Islet precursor cell (in vitro differentiated cells): ENCODE measurements at regions not wholly inside any gene's neighbourhood (a gene's known extent, or its start where the extent isn't known, plus 50 kb on each side); places are given as distances from the start of the nearest gene placed in this dataset.
"Not testable (repeated sequence)": the region's sequence is repeated elsewhere in the genome, so short reads cannot be mapped to it uniquely, and the experiment has no call there.

Source experiments
- DNase-seq: peaks from one replicate; pipeline ENCODE4 v3.0.0-alpha.2; 2018

DNA sequence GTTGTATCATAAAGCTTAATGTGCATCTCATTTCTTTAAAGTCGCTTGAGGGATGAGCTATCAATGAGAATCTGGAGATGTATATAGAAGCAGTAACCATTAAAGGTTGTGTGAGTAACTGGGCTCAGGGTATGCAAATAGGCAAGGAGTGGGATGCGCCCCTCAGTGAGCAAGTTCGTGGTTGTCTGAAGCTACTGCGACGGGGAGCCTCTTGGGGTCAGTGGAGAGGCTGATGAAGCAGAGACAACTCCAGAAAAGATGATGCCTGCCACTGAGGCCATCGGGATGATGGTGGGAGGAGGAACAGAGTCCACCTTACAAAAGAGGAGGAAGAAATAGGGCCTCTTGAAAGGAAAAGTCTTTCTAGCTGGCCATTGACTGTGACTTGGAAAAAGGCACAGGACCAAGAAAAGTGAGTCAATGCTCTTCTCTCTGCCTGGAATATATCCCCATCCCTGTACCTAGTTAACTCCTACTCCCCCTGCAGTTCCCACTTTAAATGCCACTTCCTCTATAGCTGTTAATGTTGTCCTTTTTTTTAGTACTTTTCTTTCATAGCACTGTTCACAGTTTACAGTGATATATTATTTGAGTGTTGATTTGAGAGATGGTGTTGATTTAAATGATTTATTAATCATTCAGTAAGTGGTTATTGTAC, 51.4 kb upstream of the LSM6 start:
- no peak for DNase-seq

DNA sequence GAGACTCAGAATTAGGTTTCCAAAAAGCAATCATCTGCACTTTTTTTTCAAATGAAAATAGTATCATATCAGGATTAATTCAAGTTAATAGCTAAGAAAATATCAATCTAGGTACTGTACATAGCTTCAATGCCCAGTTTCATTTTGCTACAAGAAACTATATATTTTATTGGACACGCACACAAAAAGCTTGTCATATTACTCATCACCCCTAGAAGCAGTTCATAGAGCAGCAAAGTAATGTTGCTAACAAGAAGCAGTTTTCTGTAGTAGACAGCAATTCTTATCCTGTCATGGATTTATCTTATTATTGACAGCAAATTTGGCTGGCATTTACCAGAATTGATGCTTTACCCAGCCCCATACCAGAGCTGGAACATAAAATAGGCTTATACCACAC, 52.3 kb upstream of the LSM6 start:
- DNase-seq = no peak

DNA sequence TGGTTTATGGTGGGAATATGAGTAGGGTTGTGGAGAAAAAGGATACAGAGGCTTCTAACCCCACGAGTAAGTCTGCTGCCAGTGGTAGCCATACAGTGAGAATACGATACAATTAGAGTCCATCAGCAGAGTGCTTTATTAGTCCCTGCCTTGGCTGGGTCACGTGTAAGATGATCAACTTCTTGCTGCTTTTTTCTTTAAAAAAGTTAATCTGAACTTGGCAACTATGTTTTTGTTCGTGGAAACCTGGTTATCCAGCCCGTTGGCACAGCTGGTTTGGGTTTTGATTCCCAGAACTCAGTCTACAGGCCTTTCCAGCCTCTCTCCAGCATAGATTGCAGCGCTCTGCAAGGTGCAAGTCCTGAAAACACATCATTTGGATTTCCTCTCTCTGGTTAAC, 53.1 kb upstream of the LSM6 start:
- DNase-seq = no peak

DNA sequence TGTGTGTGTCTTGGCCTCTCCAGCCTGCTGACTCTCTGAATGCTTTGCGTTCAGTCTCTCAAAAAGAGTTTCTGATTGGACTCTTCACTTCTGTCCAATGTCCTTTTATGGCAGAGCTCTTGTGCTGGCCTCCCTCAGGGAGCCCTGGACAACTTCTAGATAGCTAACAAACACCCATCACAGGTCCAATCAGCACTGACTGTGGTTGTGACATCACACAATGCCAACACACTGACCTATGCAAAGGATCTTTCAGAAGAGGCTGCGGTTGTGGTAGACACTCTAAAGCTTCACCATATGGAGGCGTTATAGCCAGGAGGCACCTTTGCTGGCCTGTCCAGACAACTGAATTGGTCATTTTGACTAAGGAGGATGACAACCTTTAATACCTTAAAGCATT, 53.8 kb upstream of the LSM6 start:
- DNase-seq = no peak

DNA sequence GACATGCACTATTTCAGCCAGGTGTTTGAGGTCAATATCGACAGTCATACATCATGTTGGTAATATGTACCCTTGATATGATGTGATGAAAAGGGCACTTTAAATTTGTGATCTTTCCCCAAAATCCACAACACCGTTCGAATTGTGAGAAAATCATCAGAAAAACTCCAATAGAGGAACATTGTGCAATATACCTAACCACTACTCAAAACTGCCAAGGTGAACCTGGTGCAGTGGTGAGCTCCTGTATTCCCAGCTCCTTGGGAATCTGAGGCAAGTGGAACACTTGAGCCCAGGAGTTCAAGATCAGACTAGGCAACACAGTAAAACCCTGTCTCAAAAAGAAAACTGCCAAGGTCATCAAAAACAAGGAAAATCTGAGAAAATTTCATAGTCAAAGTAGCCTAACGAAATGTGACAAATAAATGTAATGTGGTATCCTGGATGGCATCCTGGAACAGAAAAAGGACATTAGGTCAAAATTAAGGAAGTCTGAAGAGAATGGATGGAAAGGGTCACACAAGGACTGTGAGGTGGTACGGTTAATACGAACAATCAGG, 55.6 kb upstream of the LSM6 start:
- no peak for DNase-seq

DNA sequence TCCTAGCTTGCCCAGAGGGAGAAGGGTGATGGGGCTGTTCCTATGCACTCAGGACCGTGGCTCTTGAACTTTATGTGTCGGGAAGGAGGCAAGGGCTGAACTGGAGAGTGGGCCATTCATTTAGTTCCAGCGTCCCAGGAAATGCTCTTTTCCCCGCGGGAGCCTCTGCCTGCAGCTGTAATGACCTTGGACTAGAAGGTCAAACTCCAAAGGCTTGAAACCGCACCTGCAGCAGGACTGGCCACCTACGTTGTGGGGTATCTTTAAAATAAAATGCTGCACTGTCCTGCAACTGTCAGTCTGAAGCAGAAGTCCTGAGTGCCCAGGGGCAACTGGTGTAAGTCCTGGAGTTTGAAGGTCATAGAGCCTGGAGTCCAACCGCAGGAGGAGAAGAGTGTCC, 61.5 kb upstream of the LSM6 start:
- DNase-seq = no peak

DNA sequence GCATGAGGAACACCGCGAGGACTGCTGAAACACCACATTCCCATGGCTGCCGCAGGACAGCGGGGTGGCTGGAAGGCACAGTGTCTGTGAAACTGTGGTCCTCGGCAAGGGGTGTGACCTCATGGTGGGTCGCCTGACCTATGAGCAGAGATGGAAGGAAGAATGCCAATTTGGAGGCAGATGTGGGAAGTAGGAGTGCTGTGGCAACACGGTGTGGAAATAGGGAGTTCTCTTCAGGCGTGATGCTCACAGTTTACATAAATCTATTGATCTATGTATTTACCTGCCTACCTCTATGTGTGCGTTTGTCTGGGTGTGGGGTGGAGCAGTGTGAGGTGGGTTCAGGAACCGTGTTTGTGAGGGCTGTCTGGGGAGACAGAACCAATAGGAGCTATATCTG, 62.3 kb upstream of the LSM6 start:
- no peak for DNase-seq

DNA sequence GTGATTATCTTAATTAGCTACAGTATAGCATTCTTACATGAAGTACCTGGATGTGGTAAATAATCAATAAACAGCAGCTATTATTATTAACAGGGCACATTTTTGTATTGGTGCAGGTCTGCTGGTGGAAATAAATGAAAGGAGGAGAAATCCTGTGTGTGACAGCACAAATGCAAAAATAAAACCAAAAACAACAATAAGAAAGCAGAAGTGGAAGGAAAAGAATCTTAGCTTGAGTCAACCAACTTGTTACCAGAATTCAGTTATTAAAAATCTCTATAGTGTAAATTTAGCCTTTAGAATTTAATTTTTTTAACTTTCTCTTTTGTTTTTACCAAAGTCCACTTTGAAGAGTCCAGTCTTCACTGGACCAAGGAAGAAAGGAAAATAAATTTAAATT, 63.1 kb upstream of the LSM6 start:
- DNase-seq = no peak

DNA sequence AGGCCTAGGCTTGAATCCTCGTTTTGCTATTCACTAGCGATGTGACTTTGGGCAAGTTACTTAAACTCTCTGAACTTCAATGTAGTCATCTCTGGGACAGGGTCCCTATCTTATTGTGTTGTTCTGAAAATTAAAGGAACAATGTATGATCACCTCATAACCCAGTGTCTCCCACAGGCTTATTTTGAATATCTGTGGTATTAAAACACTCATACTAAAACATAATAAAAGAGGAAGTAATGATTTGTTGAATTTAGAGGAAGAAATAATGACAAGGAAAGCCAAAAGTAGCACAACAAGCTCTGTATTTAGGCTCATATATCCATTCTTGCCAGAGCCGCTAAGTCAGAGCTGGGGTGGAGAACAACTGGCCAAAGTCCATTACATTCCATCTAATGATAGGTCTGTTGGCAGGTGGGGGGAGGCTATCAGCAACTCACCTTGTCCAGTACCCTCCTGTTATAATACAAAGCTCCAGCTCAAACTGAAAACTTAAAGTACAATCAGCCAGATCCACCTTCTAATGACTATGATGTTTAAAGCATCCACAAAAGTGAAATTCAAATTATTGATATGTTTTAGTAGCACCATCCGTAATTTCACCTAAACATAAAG, 64.5 kb upstream of the LSM6 start:
- no peak for DNase-seq

DNA sequence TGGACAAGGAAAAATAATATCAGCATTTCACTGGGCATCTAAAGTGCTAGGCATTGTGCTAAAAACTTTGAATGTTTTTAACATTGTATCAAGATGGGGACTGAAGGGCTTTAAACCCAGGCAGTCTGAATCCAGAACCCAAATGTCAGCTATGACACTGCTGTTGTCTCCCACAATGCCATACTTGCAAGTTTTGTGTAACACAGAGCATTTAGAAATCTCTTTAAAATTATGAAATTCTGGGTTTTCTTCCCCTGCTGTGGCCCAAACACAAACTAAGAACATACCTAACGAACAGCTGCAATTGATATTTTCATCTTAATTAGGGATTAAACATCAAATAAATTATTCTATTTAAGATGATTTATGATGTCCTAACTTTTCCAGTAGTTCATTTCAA, 66.8 kb upstream of the LSM6 start:
- DNase-seq = no peak

DNA sequence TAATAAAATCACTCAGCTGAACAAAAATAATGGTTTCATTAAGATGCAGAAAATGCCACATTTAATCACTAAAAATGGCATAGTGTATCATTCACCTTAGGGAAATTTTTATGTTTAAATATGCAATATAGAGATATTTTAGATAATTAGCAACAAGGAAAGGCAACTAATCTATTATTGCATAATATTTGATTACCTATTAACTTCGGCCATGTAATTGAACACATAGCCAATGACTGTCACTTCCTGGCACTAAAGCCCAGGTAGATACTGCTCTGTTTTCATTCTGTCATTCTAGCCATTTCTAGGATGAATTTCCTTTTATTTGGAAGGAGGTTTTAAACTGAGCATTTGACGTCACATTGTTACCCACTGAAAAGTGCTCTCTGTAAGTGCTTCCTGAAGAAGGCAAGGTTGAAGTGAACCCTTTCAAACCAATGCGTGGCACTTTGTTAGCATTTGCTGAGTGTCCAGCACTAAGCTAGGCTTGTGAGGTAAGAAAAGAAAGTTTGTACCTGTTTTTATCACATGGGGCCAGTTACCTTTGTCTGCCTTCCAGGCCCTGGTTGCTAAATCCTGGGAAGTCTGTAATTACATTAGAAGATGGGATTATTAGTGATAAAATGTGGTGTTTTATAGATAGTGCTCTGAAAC, 67.8 kb upstream of the LSM6 start:
- DNase-seq = no peak

DNA sequence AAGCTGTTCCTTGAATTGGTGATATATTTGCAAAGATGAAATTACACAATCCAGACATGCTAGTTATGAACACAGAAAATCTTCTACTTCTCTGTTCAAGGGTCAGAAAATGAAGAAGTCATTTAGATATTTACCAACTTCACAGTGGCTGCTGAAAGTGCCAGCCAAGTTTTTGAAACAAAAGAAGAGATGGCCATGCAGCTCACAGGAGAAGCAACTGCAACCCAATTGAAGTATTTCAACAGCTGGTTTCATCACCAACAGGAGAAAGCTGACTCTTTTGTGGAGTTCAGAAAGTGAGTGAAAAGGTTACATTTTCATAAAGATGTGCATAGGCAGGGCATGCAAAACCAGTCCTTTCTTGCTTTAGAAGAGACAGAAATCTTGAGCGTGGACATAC, 70.1 kb upstream of the LSM6 start:
- DNase-seq = no peak

DNA sequence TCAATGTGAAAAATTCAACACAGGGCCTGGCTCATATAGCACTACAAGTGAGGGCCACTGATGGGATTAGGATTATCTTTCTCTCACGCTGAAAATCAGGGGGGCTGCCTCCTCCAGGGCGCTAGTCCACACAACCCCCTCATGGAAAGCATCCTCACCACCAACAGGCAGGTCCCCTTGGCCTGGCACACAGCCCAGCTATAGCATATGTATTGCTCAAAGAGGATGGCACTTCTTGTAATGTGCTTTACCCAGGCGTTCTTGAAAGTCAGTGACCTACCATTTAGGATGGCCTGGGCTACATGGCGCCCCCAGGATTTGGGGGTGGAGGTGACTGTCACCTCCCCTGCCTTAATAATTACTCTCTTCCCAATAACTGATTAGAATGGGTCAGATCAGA, 71.0 kb upstream of the LSM6 start:
- no peak for DNase-seq

DNA sequence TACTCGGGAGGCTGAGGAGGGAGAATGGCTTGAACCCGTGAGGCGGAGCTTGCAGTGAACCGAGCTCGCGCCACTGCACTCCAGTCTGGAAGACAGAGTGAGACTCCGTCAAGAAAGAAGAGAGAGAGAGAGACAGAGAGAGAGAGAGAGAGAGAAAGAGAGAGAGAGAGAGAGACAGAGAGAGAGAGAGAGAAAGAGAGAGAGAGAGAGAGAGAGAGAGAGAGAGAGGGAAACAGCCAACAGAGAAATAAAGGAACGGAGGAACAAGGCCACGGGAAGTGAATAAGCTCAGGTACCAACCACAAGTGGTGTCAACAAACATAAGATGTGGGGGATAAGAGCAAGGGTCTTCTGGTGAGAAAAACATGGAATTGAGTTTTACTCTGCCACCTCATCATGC, 71.5 kb upstream of the LSM6 start:
- not testable (repeated sequence) for DNase-seq

DNA sequence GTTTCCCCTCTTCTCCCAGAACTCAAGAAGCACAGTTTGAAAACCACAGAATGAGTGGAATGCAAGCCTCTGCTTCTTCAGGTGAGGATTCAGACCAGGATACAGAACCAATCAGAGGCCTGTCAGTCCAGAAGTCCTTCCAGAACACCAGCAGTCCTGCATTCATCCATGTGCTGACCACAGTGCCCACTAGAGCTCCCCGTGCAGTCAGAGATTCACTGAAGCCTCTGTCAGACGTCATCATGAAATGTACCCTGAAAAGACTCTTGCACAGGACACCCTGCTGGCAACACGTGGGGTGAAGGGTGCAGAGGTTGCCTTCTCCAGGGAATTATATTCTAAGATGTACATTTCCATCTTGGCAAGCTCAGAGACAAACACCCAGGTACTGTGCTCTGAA, 75.9 kb upstream of the LSM6 start:
- DNase-seq = peak; percentile 65

DNA sequence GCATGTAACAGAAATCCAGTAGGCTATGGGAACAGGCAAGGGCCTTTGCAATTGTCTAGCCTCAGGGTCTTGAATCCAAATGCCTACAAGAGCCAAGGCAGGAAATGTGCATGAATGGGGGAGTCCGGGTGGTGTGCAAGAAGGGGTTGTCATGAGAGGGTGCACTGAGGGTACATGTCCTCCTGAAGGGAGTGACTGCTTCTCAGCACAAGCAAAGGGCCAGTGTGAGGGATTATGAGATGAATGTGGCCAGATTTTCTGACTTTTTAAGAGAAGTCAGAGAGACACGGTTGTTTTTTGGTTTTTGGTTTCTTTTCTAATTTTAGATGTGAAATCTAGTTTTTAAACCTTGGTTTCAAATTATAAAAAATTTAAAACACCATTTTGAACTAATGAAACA, 76.5 kb upstream of the LSM6 start:
- no peak for DNase-seq

DNA sequence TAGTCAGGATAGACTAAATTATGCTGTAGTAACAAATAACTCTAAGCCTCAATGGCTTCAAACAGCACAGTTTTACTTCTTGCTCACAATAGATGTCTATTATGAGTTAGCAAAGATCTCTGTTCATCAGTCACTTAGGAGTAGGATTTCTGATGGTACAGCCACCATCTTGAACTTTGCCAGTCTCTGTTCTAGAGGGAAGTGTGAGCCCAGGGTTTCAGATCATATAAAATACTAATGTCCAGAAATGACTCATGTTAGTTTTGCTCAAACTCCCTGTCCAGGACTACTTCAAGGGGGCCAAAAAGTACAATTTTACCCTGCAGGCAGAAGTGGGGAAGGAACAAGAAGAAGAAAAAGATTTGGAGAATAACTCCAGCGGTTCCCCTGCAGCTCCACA, 77.1 kb upstream of the LSM6 start:
- DNase-seq = no peak

DNA sequence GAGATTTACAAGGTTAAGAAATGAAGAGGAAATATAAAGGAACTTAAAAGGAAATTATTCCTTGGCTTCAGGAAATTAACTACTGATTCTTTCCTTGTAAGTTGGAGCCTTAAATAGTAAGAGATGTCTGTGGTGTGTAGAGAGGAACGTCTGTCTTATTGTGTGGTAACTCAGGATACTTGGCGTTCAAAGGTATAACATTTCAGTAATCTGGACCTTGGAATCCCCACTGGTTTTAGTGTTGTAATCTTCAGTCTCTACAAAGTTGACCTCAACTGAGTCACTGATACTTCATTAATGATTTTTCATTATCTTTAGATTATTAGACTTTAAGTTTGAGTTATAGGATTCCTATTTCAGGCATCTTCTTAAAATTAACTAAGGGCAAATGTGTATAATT, 79.1 kb upstream of the LSM6 start:
- no peak for DNase-seq

DNA sequence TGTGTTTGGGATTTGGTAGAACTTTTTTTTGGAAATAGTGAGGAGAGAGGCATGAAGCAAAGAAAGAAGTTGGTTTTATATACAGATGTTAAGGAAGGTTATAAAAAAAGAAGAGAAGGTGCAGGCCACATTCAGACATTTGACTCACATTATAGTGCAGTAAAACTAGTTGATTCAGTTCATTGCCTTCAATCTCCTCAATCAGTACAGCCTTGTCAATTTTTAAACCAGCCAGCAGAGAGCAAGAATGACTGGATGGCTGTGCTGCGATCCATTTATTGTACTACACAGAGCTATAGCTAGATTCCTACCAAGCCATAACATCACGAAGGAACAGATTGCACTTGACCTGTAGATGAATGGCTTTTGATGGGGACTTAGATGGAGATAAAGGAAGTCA, 79.7 kb upstream of the LSM6 start:
- no peak for DNase-seq

DNA sequence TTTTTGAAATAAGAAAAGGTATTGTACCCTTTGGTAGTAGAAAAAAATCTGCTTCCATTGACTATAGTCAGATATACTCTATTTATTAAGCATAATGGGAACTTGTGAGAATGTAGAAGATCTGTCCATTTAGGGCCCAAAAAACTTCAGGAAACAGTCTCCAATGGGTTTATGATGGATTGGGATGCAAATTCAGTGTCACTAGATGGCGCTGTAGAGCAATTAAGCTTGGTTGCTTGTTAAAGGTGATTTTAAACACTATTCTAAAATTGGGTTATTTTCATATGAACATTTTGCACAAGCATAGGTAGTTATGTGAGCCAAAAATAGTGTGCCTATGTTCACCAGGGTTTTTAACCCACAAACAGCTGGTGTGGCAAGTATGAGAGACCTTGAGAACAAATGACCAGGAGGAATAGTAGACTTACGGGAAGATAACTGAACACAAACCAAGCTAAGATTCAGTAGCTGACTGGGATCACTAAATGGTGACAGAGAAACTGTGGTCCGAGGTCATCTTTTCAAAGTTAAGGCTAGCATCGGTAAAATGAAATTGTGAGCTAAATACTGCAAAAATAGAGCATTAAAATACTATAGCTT, 80.3 kb upstream of the LSM6 start:
- no peak for DNase-seq

DNA sequence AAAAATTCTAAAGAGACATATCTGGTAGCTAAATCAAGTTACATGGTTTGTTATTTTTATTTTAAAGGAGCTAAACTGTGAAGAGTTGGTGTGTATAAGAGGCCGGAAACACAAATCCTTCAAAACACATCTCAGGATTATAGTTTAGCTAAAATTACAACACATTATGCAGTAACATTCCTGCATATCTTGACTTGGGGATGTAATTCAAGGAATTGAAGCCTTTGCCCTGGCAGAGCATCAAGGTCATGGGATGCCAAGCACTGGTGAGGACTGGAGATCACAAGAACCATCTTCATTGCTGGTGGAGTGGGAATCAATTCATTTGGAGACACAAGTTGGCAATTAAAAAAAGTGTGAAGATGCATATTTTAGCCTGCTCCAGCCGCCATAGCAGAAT, 86.8 kb upstream of the LSM6 start:
- no peak for DNase-seq

DNA sequence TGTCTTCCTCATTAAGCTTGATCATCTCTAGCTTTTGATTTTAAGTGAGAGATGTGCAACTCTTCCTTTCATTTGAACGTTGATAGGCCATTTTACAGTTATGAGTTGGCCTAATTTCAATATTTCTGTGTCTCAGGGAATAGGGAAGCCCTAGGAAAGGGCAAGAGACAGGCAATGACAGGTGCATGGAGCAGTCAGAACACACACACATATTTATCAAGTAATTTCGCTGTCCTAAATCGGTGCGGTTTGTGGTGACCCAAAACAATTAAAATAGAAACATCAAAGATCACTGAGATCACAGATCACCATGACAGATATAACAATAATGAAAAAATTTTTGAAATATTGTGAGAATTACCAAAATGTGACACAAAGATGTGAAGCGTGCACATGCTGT, 87.7 kb upstream of the LSM6 start:
- DNase-seq = no peak

DNA sequence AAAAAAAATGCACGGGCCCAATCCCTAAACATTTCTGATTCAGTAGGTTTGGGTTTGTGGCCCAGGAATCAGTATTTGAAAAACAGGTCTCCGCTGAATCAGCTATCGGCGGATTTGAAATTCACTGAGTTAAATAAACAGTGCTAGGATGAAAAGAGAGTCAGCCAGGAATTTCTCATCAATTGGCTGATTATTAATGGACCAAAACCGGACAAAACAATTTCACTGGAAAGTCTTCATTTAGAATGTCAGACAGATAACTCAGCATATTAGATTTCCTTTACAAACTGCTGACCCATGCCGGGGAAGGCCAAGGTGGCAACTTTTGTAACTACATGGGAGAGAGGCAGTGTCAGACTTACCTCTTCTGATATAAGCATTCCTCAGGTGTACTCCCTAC, 99.4 kb upstream of the LSM6 start:
- DNase-seq = no peak

DNA sequence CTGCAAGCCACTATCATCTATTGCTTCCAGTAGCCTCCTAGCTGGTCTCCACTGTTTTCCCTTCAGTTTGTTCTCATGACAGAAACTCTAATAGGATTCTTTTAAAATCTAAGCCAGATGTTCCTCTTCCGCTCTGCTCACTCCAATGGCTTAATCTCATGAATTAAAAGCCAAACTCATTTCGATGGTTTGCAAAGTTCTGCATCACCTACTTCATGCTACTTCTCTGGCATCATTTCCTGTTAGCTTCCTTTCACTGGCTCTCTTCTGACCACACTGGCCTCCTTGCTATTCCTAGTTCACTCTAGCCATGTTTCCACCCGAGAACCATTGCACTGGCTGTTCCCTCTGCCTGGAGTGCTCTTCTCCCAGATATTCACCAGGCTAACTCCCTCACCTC, 102.0 kb upstream of the LSM6 start:
- DNase-seq = no peak
